ENCODE measurements at regions not wholly inside any gene's neighbourhood (a gene's known extent, or its start where the extent isn't known, plus 50 kb on each side); places are given as distances from the start of the nearest gene placed in this dataset.

DNA sequence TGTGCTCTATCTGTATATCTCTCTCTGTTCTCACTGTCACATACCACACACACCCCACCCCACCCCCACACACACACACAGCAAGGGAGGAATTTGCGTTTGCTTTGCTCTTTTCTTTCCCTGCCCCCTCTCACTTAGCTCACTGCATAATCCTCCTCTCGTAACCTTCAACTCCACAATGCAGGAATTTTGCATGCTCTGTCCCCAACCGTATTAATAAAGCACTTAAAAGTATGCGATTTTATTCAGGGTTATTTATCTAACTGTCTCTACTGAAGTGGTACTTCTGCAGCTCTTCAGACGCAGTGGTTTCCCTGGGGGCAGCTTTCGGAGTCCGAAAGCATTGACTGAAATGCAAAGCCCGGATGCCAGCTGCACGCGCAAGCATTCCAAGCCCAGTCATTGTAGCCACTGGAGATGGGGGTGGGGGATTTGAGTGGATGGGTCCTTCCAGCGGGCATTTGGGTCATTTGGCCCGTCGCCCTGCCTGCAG lies 105.4 kb upstream of the RBFOX1 start:
- Mint-ChIP-seq H3K4me1 (peaks cover 9% of the 10 kb centered on the region), H3K27me3 (ENCODE audit: low read depth) (peaks cover 22% of the 10 kb centered on the region), H3K27ac (no peak overlapping the region), H3K36me3 (no peaks in the 10 kb centered on the region), H3K4me3 (no peak overlapping the region), H3K9me3 (no peaks in the 10 kb centered on the region)
- no peak for DNase-seq (ENCODE audit: low spot score in 2 of 2, unreplicated experiment in 2 of 2)
- TF ChIP-seq, protein P1, sequence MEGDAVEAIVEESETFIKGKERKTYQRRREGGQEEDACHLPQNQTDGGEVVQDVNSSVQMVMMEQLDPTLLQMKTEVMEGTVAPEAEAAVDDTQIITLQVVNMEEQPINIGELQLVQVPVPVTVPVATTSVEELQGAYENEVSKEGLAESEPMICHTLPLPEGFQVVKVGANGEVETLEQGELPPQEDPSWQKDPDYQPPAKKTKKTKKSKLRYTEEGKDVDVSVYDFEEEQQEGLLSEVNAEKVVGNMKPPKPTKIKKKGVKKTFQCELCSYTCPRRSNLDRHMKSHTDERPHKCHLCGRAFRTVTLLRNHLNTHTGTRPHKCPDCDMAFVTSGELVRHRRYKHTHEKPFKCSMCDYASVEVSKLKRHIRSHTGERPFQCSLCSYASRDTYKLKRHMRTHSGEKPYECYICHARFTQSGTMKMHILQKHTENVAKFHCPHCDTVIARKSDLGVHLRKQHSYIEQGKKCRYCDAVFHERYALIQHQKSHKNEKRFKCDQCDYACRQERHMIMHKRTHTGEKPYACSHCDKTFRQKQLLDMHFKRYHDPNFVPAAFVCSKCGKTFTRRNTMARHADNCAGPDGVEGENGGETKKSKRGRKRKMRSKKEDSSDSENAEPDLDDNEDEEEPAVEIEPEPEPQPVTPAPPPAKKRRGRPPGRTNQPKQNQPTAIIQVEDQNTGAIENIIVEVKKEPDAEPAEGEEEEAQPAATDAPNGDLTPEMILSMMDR (IDR thresholded peaks at IDR 0.05; ENCODE audit: unreplicated experiment): no peak

DNA sequence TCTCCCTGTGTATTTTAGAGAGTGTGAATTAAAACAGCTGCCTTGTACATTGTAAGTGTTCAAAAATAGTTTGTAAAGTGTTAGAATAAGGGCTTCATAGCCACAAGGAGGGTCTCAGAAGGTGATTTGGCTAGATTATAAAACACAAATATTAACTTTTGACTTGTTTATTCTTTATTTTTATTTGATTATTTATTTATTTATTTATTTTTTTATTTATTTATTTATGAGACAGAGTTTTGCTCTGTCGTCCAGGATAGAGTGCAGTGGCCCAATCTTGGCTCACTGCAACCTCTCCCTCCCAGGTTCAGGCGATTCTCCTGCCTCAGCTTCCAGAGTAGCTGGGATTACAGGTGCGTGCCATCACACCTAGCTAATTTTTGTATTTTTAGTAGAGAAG lies 111.5 kb upstream of the RBFOX1 start:
- H3K27ac Mint-ChIP-seq: no peak overlapping the region
- DNase-seq (ENCODE audit: low spot score in 2 of 2, unreplicated experiment in 2 of 2): no peak
- TF ChIP-seq, protein P1 (IDR thresholded peaks at IDR 0.05; ENCODE audit: unreplicated experiment): no peak
- no peaks in the 10 kb centered on the region for H3K9me3 Mint-ChIP-seq
- H3K36me3 Mint-ChIP-seq: no peaks in the 10 kb centered on the region
- H3K4me1 Mint-ChIP-seq: no peaks in the 10 kb centered on the region
- peaks cover 16% of the 10 kb centered on the region for H3K27me3 Mint-ChIP-seq (ENCODE audit: low read depth)
- H3K4me3 Mint-ChIP-seq: no peak overlapping the region

DNA sequence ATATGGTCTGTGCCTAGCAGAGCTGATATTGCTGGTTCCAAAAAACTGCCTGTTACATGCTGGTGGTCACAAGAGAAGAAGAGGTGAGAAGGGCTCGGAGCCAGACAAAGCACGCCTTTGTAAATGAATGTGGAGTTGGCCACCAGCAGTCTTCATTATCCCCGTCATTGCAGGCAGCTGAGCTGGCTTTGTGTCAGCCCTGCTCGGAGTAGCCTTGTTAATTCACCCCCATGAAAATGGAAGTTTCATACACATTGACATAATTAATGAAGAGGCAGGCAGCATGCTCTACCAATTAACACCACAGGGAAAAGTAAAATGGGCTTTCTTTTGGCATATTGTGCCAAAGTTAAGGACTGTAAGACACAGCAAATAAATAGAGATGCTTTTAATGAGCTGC lies 113.7 kb upstream of the RBFOX1 start:
- no peak overlapping the region for H3K4me3 Mint-ChIP-seq
- H3K36me3 Mint-ChIP-seq: no peaks in the 10 kb centered on the region
- TF ChIP-seq, protein P1 (IDR thresholded peaks at IDR 0.05; ENCODE audit: unreplicated experiment): no peak
- DNase-seq (ENCODE audit: low spot score in 2 of 2, unreplicated experiment in 2 of 2): no peak
- H3K4me1 Mint-ChIP-seq: no peaks in the 10 kb centered on the region
- no peak overlapping the region for H3K27ac Mint-ChIP-seq
- peaks cover 19% of the 10 kb centered on the region for H3K27me3 Mint-ChIP-seq (ENCODE audit: low read depth)
- H3K9me3 Mint-ChIP-seq: no peaks in the 10 kb centered on the region

DNA sequence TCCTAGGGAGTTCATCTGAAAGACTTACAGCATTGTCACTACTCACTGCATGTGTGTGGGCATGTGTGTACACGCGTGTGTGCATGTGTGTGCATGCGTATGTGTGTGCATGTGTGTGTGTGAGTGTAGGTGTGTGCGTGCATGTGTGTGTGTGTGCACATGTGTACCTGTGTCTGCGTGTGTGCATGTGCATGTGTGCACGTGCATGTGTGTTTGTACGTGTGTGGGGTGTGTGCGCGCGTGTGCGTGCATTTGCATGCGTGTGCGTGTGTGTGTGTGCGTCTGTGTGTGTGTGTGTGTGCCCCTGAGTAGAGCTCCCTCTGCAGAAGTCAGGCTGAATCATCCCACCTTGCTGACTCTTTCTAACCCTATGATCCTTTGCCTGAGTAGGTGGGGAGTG lies 114.8 kb upstream of the RBFOX1 start:
- Mint-ChIP-seq H3K9me3 (no peaks in the 10 kb centered on the region), H3K4me3 (no peak overlapping the region), H3K27me3 (ENCODE audit: low read depth) (peaks cover 19% of the 10 kb centered on the region), H3K27ac (no peak overlapping the region), H3K4me1 (no peaks in the 10 kb centered on the region), H3K36me3 (no peaks in the 10 kb centered on the region)
- DNase-seq (ENCODE audit: low spot score in 2 of 2, unreplicated experiment in 2 of 2): no peak
- TF ChIP-seq, protein P1 (IDR thresholded peaks at IDR 0.05; ENCODE audit: unreplicated experiment): no peak

DNA sequence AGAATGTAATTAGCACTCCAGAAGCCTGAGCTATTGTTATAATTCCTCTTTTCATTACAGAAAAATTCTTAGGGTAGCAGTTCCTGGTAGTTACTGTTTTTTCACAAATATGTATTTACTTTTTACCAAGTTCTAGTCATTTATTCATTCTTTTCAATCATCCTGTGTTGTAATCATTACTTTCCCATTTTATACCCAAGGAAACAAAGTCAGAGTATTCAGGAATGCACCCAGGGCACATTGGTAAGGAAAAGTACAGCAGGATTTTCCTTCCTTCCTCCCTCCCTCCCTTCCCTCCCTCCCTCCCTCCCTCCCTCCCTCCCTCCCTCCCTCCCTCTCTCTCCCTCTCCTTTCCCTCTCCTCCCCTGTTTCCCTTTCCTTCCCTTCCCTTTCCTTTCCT lies 115.9 kb upstream of the RBFOX1 start:
- no peak overlapping the region for H3K27ac Mint-ChIP-seq
- TF ChIP-seq, protein P1 (IDR thresholded peaks at IDR 0.05; ENCODE audit: unreplicated experiment): no peak
- no peaks in the 10 kb centered on the region for H3K36me3 Mint-ChIP-seq
- H3K4me1 Mint-ChIP-seq: no peaks in the 10 kb centered on the region
- H3K9me3 Mint-ChIP-seq: no peaks in the 10 kb centered on the region
- peaks cover 19% of the 10 kb centered on the region for H3K27me3 Mint-ChIP-seq (ENCODE audit: low read depth)
- H3K4me3 Mint-ChIP-seq: no peak overlapping the region
- DNase-seq (ENCODE audit: low spot score in 2 of 2, unreplicated experiment in 2 of 2): no peak

DNA sequence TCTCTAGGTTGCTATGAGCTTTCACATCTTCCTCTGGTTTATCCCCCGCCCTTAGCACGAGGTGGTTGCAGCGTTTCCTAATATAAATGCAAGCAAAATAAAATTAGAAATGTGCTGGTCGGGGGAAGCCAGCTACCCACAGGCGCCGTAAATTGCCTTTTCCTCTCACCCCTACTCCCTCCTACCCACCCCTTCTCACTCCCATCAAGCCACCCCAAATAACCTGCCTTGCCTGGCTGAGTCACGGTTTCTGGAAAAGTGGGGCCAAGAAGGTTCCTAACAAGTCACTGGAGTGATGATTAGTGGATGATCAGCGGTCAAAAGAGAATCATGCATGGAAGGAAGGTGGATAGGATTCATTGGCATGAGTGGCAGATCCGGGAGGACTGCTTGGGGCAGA lies 120.9 kb upstream of the RBFOX1 start:
- Mint-ChIP-seq H3K36me3 (no peaks in the 10 kb centered on the region), H3K27ac (no peak overlapping the region), H3K27me3 (ENCODE audit: low read depth) (peaks cover 17% of the 10 kb centered on the region), H3K4me1 (no peaks in the 10 kb centered on the region), H3K4me3 (no peak overlapping the region), H3K9me3 (no peaks in the 10 kb centered on the region)
- TF ChIP-seq, protein P1 (IDR thresholded peaks at IDR 0.05; ENCODE audit: unreplicated experiment): no peak
- DNase-seq (ENCODE audit: low spot score in 2 of 2, unreplicated experiment in 2 of 2): no peak
